Sigmoid colon (tissue), 6 donors: ENCODE measurements at regions not wholly inside any gene's neighbourhood (a gene's known extent, or its start where the extent isn't known, plus 50 kb on each side); places are given as distances from the start of the nearest gene placed in this dataset.
"Not testable (repeated sequence)": the region's sequence is repeated elsewhere in the genome, so short reads cannot be mapped to it uniquely, and the experiment has no call there.

ENCODE experiments used
- DNase-seq: peaks from one replicate; pipeline ENCODE4 v3.0.0-alpha.2; 2019
- H3K27ac ChIP-seq, 4 donors: fragments of 200-600 bp; sonication (generic); one replicate each; pipeline ENCODE4 v1.5.1; 2016 to 2019; ENCODE audit warnings: mild to moderate bottlenecking in 1 of 4
- H3K27me3 ChIP-seq, 3 donors: fragments of 200-600 bp; sonication (generic); one replicate each; pipeline ENCODE4 v1.5.1; 2019; ENCODE audit warnings: mild to moderate bottlenecking in 1 of 3
- H3K36me3 ChIP-seq, 4 donors: fragments of 200-600 bp; sonication (generic); one replicate each; pipeline ENCODE4 v1.5.1; 2016 to 2019
- H3K4me1 ChIP-seq, 4 donors: fragments of 200-600 bp; sonication (generic); one replicate each; pipeline ENCODE4 v1.5.1; 2017 to 2019
- H3K4me3 ChIP-seq, 4 donors: fragments of 200-600 bp; sonication (generic); one replicate each; pipeline ENCODE4 v1.5.1; 2017 to 2019; ENCODE audit warnings: mild to moderate bottlenecking in 2 of 4, moderate library complexity in 1 of 4
- H3K9me3 ChIP-seq, 4 donors: fragments of 200-600 bp in 3 of 4; sonication (generic) in 3 of 4; one replicate each; pipeline versions ENCODE4 v1.5.1 to v1.6.1; 2013 to 2019
- CTCF ChIP-seq, 4 experiments: fragments of 450-650 bp in 3 of 4; fragments of 200-600 bp in 1 of 4; IDR thresholded peaks; one replicate each; pipeline ENCODE4 v1.5.1; 2016 to 2019; ENCODE audit warnings: antibody characterized with exemption in 4 of 4, mild to moderate bottlenecking in 3 of 4, moderate library complexity in 2 of 4
- EP300 ChIP-seq, 4 donors: sonication (generic); formaldehyde crosslinking; IDR thresholded peaks; one replicate each; pipeline ENCODE4 v1.6.1; 2017; ENCODE audit warnings: antibody characterized with exemption in 4 of 4
- POLR2A ChIP-seq, 2 donors: fragments of 450-650 bp; IDR thresholded peaks; one replicate each; pipeline ENCODE4 v1.6.1; 2016; ENCODE audit warnings: antibody characterized with exemption in 2 of 2, mild to moderate bottlenecking in 2 of 2, moderate library complexity in 2 of 2
- POLR2AphosphoS5 ChIP-seq, 4 donors: sonication (generic); formaldehyde crosslinking; IDR thresholded peaks; one replicate each; pipeline ENCODE4 v1.6.1; 2017; ENCODE audit warnings: antibody characterized with exemption in 4 of 4
- WGBS, 2 donors: extraction: QIAGEN DNeasy Blood & Tissue Kit; methylation state at CpG; one replicate each; pipeline ENCODE4 v1.1.7; 2013; 5-methylcytosine and 5-hydroxymethylcytosine counted together
- intact Hi-C: fragments of 100-400 bp; cut with DNase I; formaldehyde crosslinking; loops from one replicate; pipeline ENCODE4 v1.15.1; 2023
- donor health status: healthy with polysubstance abuse.
- donor health status: healthy.

GRCh38 chr2:150669492-150669891 lies 182.0 kb upstream of the RND3 start:
- no peaks in the 10 kb centered on the region for H3K27me3 ChIP-seq
- no peaks in the 10 kb centered on the region for H3K4me1 ChIP-seq
- WGBS, 2 donors, result 90 to 94% methylated on average over 3 of the region's 3 CpGs
- H3K27ac ChIP-seq, result no peak overlapping the region
- no peak for DNase-seq
- intact Hi-C loops, result no loop called here
- no peaks in the 10 kb centered on the region for H3K36me3 ChIP-seq
- H3K4me3 ChIP-seq, result no peak overlapping the region
- H3K9me3 ChIP-seq, result no peaks in the 10 kb centered on the region
- no peak for TF ChIP-seq POLR2A (IDR thresholded peaks at IDR 0.05)

- H3K27ac ChIP-seq, H3K9me3 ChIP-seq, H3K27me3 ChIP-seq, H3K4me3 ChIP-seq, H3K36me3 ChIP-seq, H3K4me1 ChIP-seq, intact Hi-C loops, DNase-seq: not testable (repeated sequence)
Measured at GRCh38 chr2:150667039-150667438, 179.6 kb upstream of the RND3 start.

GRCh38 chr2:150663143-150663542 lies 175.7 kb upstream of the RND3 start:
- Histone ChIP-seq H3K27ac (no peak overlapping the region), H3K4me1 (no peaks in the 10 kb centered on the region), H3K4me3 (no peak overlapping the region), H3K9me3 (peaks cover 0 to 4% (median 1%) of the 10 kb centered on the region in 4 donors), H3K36me3 (no peaks in the 10 kb centered on the region), H3K27me3 (no peaks in the 10 kb centered on the region)
- WGBS, 2 donors, result 70 to 76% methylated on average over 1 of the region's 1 CpG
- intact Hi-C loops, result no loop called here
- TF ChIP-seq POLR2A (IDR thresholded peaks at IDR 0.05), result no peak
- TF ChIP-seq POLR2AphosphoS5 (IDR thresholded peaks at IDR 0.05), result no peak
- no peak for TF ChIP-seq CTCF (IDR thresholded peaks at IDR 0.05)
- TF ChIP-seq EP300 (IDR thresholded peaks at IDR 0.05), result no peak
- DNase-seq, result no peak

- Histone ChIP-seq H3K27ac (no peak overlapping the region), H3K36me3 (no peaks in the 10 kb centered on the region), H3K9me3 (peaks cover 0 to 2% (median 0%) of the 10 kb centered on the region in 4 donors), H3K4me1 (no peaks in the 10 kb centered on the region), H3K4me3 (no peak overlapping the region), H3K27me3 (no peaks in the 10 kb centered on the region)
- TF ChIP-seq EP300 (IDR thresholded peaks at IDR 0.05), result no peak
- no peak for TF ChIP-seq POLR2AphosphoS5 (IDR thresholded peaks at IDR 0.05)
- no peak for TF ChIP-seq CTCF (IDR thresholded peaks at IDR 0.05)
- TF ChIP-seq POLR2A (IDR thresholded peaks at IDR 0.05), result no peak
- WGBS, 2 donors, result 92 to 93% methylated on average over 2 of the region's 2 CpGs
- intact Hi-C loops, result no loop called here
- DNase-seq, result no peak
Measured at GRCh38 chr2:150656002-150656401, 168.5 kb upstream of the RND3 start.

- Histone ChIP-seq H3K27ac (no peak overlapping the region), H3K27me3 (no peaks in the 10 kb centered on the region), H3K36me3 (no peaks in the 10 kb centered on the region), H3K9me3 (peaks cover 0 to 2% (median 0%) of the 10 kb centered on the region in 4 donors), H3K4me1 (no peaks in the 10 kb centered on the region), H3K4me3 (no peak overlapping the region)
- no peak for DNase-seq
- 83 to 90% methylated on average over 1 of the region's 1 CpG for WGBS, 2 donors
- intact Hi-C loops, result no loop called here
- TF ChIP-seq POLR2AphosphoS5 (IDR thresholded peaks at IDR 0.05), result no peak
- no peak for TF ChIP-seq EP300 (IDR thresholded peaks at IDR 0.05)
- TF ChIP-seq CTCF (IDR thresholded peaks at IDR 0.05), result no peak
- TF ChIP-seq POLR2A (IDR thresholded peaks at IDR 0.05), result no peak
Measured at GRCh38 chr2:150653351-150653750, 165.9 kb upstream of the RND3 start.

- TF ChIP-seq EP300 (IDR thresholded peaks at IDR 0.05) (no peak), POLR2AphosphoS5 (IDR thresholded peaks at IDR 0.05) (no peak), POLR2A (IDR thresholded peaks at IDR 0.05) (no peak), CTCF (IDR thresholded peaks at IDR 0.05) (no peak)
- Histone ChIP-seq H3K4me3 (no peak overlapping the region), H3K9me3 (no peaks in the 10 kb centered on the region), H3K36me3 (no peaks in the 10 kb centered on the region), H3K27ac (no peak overlapping the region), H3K4me1 (peaks cover 0 to 12% (median 3%) of the 10 kb centered on the region in 4 donors), H3K27me3 (no peaks in the 10 kb centered on the region)
- intact Hi-C loops, result no loop called here
- DNase-seq, result no peak
- 71 to 73% methylated on average over 5 of the region's 5 CpGs for WGBS, 2 donors
Measured at GRCh38 chr2:150647943-150648342, 160.5 kb upstream of the RND3 start.
